Peyer's patch (tissue), 4 donors: ENCODE measurements at regions not wholly inside any gene's neighbourhood (a gene's known extent, or its start where the extent isn't known, plus 50 kb on each side); places are given as distances from the start of the nearest gene placed in this dataset.
"Not testable (repeated sequence)": the region's sequence is repeated elsewhere in the genome, so short reads cannot be mapped to it uniquely, and the experiment has no call there.

Experiments used
- DNase-seq, 3 donors: peaks; one replicate each; pipeline ENCODE4 v3.0.0-alpha.2; 2017 to 2019
- H3K27ac ChIP-seq, 4 donors: fragments of 200-600 bp; sonication (generic); one replicate each; pipeline ENCODE4 v1.5.1; 2016 to 2019
- H3K27me3 ChIP-seq, 2 donors: fragments of 200-600 bp; sonication (generic); one replicate each; pipeline ENCODE4 v1.5.1; 2019
- H3K36me3 ChIP-seq, 3 donors: fragments of 200-600 bp; sonication (generic); one replicate each; pipeline ENCODE4 v1.5.1; 2016 to 2019
- H3K4me1 ChIP-seq, 4 donors: fragments of 200-600 bp; sonication (generic); one replicate each; pipeline ENCODE4 v1.5.1; 2016 to 2019
- H3K4me3 ChIP-seq, 4 donors: fragments of 200-600 bp; sonication (generic); 1 replicate in 3 of 4; 2 replicates in 1 of 4; pipeline ENCODE4 v1.5.1; 2016 to 2019; ENCODE audit warnings: mild to moderate bottlenecking in 1 of 4
- H3K9me3 ChIP-seq, 4 donors: fragments of 200-600 bp; sonication (generic); one replicate each; pipeline ENCODE4 v1.5.1; 2016 to 2019; ENCODE audit warnings: mild to moderate bottlenecking in 1 of 4
- POLR2A ChIP-seq, 2 donors: fragments of 450-650 bp; IDR thresholded peaks; one replicate each; pipeline ENCODE4 v1.5.1; 2017; ENCODE audit warnings: antibody characterized with exemption in 2 of 2, mild to moderate bottlenecking in 2 of 2, moderate library complexity in 2 of 2
- TF ChIP-seq, protein P1 (sequence below), 6 experiments: fragments of 450-650 bp in 4 of 6; fragments of 200-600 bp in 2 of 6; sonication (generic) in 1 of 6; IDR thresholded peaks; one replicate each; pipeline ENCODE4 v1.5.1; 2017 to 2019; ENCODE audit warnings: antibody characterized with exemption in 6 of 6, mild to moderate bottlenecking in 3 of 6, moderate library complexity in 1 of 6

GRCh38 chr5:82473262-82473661 is 195.1 kb upstream of the RPS23 start:
- Histone ChIP-seq H3K9me3 (no peaks in the 10 kb centered on the region), H3K27ac (no peak overlapping the region), H3K4me1 (no peaks in the 10 kb centered on the region), H3K4me3 (no peak overlapping the region), H3K36me3 (no peaks in the 10 kb centered on the region), H3K27me3 (no peaks in the 10 kb centered on the region)
- no peak for DNase-seq
- TF ChIP-seq POLR2A (IDR thresholded peaks at IDR 0.05): no peak
- TF ChIP-seq, protein P1, sequence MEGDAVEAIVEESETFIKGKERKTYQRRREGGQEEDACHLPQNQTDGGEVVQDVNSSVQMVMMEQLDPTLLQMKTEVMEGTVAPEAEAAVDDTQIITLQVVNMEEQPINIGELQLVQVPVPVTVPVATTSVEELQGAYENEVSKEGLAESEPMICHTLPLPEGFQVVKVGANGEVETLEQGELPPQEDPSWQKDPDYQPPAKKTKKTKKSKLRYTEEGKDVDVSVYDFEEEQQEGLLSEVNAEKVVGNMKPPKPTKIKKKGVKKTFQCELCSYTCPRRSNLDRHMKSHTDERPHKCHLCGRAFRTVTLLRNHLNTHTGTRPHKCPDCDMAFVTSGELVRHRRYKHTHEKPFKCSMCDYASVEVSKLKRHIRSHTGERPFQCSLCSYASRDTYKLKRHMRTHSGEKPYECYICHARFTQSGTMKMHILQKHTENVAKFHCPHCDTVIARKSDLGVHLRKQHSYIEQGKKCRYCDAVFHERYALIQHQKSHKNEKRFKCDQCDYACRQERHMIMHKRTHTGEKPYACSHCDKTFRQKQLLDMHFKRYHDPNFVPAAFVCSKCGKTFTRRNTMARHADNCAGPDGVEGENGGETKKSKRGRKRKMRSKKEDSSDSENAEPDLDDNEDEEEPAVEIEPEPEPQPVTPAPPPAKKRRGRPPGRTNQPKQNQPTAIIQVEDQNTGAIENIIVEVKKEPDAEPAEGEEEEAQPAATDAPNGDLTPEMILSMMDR (IDR thresholded peaks at IDR 0.05): no peak

- TF ChIP-seq, protein P1 (IDR thresholded peaks at IDR 0.05): no peak
- TF ChIP-seq POLR2A (IDR thresholded peaks at IDR 0.05): no peak
These were observed 192.2 kb upstream of the RPS23 start for GRCh38 chr5:82470185-82470994.

DNA sequence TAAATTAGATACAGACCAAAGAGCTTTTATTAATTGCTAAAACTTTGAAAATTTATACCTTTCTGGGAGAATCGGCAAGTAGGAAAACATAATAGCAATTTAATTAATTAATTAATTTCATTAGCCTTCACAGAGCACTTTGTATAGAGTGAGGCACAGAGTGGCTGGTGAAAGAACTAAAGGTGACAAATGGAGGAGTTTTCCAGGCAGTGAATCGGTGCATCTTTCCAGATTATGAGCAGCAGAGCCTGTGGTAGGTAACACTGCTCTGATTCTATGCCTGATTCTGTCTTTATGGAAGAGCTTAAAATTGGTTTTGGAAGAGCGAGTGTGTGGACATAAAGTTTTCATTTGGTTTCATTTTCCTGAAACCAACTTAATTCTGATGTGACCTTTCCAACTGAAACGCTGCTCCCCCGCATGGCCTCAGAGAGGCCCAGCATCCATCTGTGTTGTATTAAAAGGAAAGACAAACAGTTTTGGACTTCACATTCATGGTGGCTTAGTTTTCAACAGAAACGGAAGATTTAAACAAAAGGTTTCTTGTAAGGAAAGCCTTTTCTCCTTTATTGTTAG is 188.9 kb upstream of the RPS23 start:
- no peak overlapping the region for H3K27ac ChIP-seq

More at GRCh38 chr5:82470185-82470994, 192.2 kb upstream of the RPS23 start:
- no peak overlapping the region for H3K27ac ChIP-seq
- H3K9me3 ChIP-seq: no peaks in the 10 kb centered on the region
- H3K36me3 ChIP-seq: no peaks in the 10 kb centered on the region
- H3K4me3 ChIP-seq: no peak overlapping the region
- no peaks in the 10 kb centered on the region for H3K4me1 ChIP-seq
- H3K27me3 ChIP-seq: no peaks in the 10 kb centered on the region
- DNase-seq: no peak

DNA sequence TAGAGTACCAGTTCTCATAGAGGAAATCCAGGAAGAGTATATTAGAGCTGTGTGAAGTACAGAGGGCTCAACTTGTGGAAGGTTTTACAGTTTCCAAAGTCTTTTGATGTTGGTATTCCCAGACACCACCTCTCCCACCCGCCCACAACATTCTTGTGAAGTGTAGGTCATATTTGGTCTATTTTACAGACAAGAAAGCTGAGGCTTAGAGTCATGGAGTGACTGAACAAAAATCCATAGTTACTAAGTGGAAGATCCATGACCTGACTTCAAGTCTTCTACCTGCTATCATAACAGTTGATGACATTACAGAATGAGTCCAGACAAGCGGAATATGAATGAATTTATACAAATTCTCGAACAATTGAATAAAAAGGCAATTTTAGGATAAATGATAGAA is 187.1 kb upstream of the RPS23 start:
- Histone ChIP-seq H3K27me3 (no peaks in the 10 kb centered on the region), H3K4me1 (no peaks in the 10 kb centered on the region), H3K36me3 (no peaks in the 10 kb centered on the region), H3K9me3 (no peaks in the 10 kb centered on the region), H3K27ac (no peak overlapping the region), H3K4me3 (no peak overlapping the region)
- TF ChIP-seq, protein P1 (IDR thresholded peaks at IDR 0.05): no peak
- TF ChIP-seq POLR2A (IDR thresholded peaks at IDR 0.05): no peak
- no peak for DNase-seq

More for the DNA sequence above, 188.9 kb upstream of the RPS23 start:
- TF ChIP-seq POLR2A (IDR thresholded peaks at IDR 0.05): no peak
- TF ChIP-seq, protein P1 (IDR thresholded peaks at IDR 0.05): no peak
- H3K27me3 ChIP-seq: no peaks in the 10 kb centered on the region
- no peak overlapping the region for H3K4me3 ChIP-seq
- H3K9me3 ChIP-seq: no peaks in the 10 kb centered on the region
- H3K4me1 ChIP-seq: no peaks in the 10 kb centered on the region
- H3K36me3 ChIP-seq: no peaks in the 10 kb centered on the region
- no peak for DNase-seq

GRCh38 chr5:82459626-82460025 is 181.5 kb upstream of the RPS23 start:
- DNase-seq: no peak
- Histone ChIP-seq H3K27ac (no peak overlapping the region), H3K9me3 (peaks cover 0 to 2% (median 0%) of the 10 kb centered on the region in 4 donors), H3K4me3 (no peak overlapping the region), H3K4me1 (no peaks in the 10 kb centered on the region), H3K36me3 (no peaks in the 10 kb centered on the region), H3K27me3 (no peaks in the 10 kb centered on the region)
- TF ChIP-seq, protein P1 (IDR thresholded peaks at IDR 0.05): no peak
- no peak for TF ChIP-seq POLR2A (IDR thresholded peaks at IDR 0.05)

DNA sequence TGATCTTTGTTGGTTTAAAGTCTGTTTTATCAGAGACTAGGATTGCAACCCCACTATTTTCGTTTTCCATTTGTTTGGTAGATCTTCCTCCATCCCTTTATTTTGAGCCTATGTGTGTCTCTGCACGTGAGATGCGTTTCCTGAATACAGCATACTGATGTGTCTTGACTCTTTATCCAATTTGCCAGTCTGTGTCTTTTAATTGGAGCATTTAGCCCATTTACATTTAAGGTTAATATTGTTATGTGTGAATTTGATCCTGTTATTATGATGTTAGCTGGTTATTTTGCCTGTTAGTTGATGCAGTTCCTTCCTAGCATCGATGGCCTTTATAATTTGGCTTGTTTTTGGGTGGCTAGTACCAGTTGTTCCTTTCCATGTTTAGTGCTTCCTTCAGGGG is 177.2 kb upstream of the RPS23 start:
- not testable (repeated sequence) for H3K4me3 ChIP-seq, DNase-seq, H3K27me3 ChIP-seq, H3K9me3 ChIP-seq, H3K27ac ChIP-seq, H3K4me1 ChIP-seq, H3K36me3 ChIP-seq
